Ammon's horn (tissue), 1 donor: ENCODE measurements at regions not wholly inside any gene's neighbourhood (a gene's known extent, or its start where the extent isn't known, plus 50 kb on each side); places are given as distances from the start of the nearest gene placed in this dataset.

ENCODE experiments used
- DNase-seq: peaks from one replicate; pipeline ENCODE4 v3.0.0-alpha.2; 2016; ENCODE audit warnings: low spot score

DNA sequence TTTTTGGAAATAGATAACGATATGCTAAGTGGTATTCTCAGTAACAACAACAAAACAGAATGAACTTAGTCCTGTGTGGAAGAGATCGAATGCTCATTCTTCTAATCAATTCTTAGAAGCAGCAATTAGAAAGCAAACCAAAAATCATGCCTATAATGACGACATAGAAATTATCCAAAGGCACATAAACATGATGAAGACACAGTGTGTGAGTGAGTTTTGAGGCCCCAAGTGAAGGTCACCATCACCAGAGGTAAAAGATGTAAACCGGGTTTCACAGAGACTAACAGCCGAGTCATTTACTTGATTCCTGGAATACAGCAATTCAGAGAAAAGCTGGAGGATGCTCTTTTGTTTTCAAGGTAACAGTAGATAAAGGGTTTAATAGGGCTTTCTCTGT, 509.2 kb downstream of the TDRD15 start:
- no peak for DNase-seq

DNA sequence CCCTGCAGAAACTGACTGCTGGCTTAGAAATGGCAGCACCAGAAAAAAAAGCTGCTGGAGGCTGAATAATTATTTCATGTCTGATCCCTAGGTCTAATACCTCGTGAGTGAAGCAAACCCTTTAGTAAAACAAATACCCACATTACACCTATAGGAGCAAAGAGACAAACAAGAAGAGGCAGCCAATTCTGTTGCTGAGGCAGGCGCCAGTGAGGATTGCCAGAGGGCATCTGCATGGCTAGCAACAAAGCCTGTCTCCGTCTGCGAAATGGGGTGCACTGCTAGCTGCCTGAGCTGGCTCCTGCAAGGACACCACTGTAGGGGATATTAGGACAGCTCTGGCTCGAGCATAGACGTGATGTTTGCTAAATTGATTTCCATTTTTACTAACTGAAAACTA, 509.7 kb downstream of the TDRD15 start:
- no peak for DNase-seq

DNA sequence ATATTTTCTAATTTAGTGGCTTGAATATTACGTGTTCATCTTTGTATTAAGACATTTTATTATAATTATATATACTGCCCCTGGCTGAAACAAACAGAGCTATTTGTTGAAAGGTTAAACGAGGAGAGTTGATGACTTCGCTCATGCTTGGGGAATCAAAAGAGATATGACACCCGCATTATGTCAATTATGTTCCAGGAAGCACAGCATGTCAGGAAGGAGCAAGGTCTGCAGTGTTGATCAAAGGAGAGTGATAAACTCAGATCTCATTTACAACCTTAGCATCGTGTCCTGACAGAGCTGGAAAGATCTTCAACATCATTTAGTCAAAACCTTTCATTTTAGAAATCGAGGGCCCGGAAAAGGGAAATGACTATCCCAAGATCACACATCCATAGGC, 510.1 kb downstream of the TDRD15 start:
- DNase-seq: no peak

DNA sequence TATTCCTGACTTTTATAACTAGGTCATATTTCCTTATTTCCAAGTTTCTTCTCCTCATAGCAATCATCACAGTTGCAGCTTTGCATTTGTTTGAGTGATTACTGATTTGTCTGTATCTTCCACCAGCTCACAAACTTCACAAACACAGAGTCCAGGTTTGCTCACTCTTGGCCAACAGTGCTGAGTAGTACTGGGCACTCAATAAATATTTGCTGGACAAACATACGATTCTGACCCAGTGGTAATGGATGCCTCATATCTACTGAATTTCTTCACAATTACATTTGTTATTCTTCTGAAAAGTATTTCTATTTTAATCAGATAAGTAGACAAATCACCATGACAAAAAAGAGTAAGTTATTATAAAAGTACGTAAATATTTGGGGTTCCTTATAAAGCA, 516.3 kb downstream of the TDRD15 start:
- no peak for DNase-seq

DNA sequence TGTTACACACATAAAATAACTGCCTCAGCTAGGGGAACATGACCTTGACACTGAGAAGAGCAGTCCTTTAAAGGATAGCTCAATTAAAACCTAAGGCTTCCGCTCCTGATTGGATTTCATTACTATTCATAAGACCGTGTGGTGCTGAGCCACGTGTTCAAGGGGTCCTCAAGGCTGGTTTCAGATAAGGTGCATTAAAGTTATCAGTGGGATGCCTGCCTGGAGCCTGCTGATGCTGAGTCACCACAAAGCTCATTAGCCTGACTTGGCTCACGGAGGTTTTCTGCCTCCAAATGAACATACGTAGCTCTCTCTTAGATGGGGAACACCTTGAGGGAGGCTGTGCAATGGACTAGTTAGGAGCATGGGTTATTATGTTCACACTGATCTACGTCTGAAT, 518.9 kb downstream of the TDRD15 start:
- DNase-seq: no peak

DNA sequence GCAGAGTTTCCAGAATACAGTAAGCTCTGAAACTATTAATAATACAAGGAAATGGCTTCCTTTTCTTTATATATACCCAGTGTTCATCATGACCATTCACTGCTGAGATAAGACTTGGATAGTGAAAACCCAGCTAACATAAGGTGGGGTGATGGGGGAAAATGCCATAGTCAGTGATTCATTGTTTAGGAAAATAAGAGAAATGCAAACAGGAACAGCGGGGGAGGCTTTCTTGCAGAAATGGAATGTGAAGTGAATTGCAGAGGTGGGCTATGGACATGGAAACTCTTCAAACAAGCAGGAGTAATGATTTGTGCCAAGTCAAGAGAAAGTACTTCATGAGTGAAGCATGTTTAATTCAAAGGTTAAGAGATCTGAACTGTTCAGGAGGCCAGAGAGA, 519.4 kb downstream of the TDRD15 start:
- no peak for DNase-seq

DNA sequence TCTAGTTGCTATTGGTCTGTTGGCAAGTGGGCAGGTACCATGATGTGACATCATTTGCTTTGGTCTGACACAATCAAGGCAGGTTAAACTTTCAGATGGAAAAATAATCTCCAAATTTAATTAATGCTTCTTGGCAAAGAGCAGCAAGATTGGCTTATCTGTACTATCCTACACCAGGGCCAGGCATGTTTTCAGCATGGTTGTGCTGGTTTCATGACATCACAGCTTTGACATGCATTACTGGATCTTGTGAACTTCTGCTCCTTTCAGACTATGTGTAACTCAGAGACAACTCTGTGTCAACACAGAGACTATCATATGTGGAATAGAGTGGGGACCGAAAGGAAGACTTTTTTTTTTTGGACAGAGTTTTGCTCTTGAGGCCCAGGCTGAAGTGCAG, 520.5 kb downstream of the TDRD15 start:
- DNase-seq: no peak

DNA sequence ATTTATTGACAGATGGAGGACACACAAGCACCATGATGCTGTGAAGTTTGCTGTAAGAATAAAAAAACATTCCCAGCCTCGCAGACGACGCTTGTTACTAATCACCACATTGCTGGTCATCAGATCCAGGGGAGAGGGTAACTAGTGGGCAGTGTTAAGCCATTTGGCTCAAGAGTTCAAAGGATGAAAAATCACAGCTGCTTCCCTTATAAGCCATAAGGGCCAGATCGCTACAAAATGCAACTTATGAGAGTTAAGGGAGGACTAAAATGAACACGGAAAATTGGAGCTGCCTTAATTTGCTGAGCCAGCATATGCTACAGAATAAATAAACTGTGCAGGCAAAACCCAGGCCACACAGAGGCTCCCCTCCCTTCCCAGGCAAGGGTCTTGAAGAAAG, 522.6 kb downstream of the TDRD15 start:
- DNase-seq: no peak

DNA sequence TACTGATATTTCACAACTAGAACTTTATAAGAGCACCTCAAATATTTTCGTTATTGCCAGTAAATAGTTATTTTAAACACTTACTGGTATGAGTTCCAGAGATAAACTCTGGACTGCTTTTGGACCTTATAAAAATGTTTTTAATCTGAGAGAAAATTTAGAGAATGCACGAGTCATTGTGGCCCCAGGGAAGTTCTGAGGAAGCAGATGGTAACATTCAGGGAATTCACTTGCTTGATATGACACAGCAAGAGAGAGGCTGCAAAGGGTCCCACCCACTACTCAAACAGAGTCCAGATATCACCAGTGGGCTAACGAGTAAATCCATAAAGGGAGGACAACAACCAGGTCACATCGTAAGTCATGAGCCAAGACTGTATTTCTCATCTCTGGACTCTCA, 526.8 kb downstream of the TDRD15 start:
- DNase-seq: no peak

DNA sequence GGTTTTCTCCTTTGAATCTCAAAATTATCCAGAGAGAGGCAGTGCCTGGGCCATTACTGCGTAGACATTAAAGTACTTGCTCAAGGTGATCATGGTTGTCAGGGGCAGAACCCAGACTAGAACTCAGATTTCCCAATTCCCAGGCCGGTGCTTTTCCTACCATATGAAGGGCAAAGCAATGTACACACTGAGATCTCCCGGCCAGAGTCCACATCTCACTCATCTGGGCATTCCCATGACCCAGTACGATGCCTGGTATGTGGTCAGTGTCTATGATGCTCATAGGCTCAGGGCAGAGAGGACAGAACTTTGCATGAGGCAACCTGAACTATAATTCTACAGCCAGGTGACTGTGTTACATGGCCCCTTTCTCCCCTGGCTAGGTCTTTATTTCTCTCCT, 531.4 kb downstream of the TDRD15 start:
- DNase-seq: no peak

DNA sequence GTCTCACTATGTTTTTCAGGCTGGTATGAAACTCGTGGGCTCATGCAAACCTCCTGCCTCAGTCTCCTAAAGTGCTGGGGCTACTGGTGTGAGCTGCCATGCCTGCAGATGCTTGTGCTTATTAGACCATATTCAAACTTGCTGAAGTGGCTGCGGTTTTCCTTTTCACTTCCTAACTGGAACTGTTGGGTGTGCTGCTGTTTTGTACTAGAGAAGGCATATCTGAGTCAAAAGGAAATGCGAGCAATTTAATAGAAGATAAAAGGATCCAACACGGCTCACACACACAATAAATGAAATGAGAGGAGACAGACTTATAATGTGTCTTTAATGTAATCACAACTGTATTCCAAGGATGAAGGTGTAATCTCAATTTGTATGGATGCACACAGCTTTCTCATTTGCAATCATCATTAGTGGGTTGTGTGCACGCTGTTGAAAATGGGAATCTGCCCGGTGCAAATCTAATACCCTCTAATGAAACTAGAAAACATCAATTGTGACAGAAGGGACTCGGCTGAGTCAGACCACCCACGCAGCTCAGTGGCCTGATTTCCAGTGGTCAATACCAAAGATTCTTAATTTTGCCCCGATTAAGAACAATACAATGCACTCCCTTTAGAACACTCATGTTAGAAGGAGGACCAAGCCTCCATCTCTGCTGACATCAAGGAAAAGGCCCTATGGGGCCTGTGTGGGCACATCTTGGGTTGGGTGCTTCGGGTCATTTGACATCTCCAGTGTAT, 532.7 kb downstream of the TDRD15 start:
- no peak for DNase-seq

DNA sequence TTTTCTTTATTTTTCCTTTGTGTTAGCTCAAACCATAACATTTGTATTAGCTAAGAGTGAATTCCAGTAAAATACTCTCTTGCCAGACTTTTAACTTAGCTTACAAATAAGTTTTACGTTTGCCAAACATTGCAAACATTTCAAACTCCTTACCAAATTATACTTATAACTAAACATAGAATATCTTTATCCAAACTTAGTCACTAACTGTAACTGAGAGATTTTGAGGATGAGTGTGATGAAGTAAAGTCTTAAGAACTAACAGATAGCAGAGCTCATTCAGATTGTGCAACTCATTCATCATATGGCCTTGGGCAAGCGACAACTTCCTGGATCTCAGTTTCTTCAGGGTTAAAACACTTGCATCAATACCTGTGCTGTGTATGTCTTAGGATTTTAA, 533.7 kb downstream of the TDRD15 start:
- DNase-seq: no peak

DNA sequence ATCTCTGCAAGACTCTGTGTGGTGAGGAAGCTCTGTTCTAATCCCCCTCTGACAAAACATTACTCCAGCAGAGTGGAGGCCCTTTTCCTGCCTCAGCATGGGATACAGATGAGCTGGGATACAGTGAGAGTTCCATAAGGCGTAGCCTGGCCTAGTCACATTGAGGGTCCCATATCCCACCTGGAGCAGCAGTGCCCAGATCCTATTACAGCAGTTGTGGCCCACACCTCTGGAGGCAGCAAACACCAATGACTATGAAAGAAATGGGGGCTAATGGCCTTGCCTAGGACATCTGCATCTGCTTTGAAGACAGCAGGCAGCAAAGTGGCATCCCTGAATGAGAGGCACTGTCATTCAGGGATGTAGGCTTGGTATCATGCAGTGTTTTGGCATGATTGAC, 534.5 kb downstream of the TDRD15 start:
- no peak for DNase-seq

DNA sequence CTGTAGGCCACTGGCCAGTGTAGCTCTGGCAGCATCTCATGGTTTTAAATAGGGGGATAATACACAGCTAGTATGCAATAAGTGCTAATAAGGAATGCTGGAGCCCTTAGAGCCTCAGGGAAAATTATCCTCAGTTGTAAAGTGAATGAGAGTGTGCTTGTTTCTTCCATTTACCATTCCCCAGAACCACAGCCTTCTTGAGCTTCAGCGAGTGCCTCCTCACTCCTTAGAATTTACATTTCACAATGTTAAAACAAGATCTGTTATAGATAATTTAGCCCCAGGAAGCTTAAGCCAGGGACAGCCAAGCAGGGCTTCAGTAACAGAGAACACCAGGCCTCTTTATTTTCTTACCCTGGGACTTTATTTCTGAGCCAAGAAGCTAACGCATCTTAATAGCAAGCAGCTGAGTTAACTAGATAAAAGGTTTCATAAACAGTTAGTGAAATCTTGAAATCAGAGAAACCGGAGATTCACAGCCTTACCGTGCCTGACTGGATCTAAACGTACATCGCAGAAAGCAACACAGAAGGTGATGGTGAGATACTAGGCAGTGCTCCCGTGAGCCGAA, 535.2 kb downstream of the TDRD15 start:
- no peak for DNase-seq

DNA sequence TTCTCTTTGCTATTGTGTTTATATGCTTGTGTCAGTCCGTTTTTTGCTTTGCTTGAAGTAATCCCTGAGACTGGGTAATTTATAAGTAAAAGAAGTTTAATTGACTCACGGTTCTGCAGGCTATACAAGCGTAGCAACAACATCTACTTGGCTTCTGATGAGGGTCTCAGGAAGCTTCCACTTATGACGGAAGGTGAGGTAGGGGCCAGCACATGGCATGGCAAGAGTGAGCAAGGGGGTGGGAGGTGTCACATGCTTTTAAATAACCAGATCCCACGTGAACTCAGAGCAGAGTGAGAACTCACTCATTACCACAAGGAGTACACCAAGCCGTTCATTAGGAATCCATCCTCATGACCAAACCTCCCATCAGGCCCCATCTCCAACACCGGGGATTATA, 540.3 kb downstream of the TDRD15 start:
- no peak for DNase-seq

DNA sequence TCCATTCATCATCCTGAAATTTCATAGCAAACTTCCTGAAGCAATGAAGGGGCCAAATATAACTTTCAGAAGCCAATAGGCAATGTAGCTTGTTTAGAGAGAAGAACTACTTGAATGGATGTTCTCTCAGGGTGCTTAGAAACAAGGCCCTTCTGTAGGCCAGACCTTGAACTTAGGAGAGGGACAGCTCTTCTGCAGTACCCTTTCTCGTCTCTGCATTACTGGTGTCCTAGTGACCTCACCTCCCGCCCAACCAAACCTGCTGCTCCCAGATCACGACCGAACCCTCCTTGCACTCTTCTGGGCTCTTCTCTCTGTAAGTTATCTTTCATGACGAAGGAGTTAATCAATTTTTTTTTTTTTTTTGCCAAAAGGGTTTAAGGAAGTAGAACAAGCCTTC, 543.9 kb downstream of the TDRD15 start:
- no peak for DNase-seq

DNA sequence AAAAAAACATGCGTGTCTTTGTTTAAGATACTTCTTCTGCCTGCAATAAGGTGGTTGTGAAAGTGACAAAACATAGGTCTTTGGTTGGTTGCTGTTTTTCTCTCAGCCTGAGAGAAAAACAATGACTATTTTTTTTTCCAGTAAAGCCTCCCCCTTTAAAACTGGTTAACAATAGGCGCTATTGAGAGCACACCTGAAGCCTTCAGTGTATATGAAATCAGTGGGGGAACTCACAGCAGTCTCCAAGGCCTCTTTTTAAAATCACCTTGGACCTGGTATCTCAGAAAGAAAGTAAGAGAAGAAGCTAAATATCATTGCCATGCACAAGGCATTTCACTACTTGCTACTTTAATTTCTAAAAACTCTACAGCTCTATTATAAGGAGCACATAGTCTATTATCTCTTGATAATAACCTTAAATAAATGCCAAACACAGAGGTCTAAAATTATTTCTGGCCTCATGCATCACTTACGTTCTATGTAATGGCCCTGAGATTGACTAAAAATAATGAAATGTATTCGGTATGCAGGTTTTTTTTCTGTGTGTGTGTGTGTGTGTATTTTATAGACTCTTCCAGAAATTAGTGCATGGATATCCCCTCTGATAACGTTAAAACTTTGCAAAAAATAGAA, 544.4 kb downstream of the TDRD15 start:
- DNase-seq: no peak

DNA sequence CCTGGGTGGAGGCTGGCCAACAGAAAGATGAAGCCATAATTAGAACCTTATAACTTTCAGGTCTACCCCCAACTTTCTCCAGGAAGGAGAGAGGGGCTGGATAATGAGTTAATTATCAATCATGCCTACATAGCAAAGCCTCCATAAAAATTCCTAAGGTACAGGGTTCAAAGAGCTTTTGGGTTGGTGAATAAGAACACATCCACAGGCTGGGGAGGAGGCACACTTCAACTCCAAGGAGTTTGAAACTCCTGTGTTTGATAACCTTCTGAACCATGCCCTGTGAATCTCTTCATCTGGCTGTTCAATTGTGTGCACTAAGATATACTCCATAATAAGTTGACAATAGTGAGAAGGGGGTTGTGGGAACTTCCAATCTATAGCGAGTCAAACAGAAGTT, 552.3 kb downstream of the TDRD15 start:
- DNase-seq: no peak

DNA sequence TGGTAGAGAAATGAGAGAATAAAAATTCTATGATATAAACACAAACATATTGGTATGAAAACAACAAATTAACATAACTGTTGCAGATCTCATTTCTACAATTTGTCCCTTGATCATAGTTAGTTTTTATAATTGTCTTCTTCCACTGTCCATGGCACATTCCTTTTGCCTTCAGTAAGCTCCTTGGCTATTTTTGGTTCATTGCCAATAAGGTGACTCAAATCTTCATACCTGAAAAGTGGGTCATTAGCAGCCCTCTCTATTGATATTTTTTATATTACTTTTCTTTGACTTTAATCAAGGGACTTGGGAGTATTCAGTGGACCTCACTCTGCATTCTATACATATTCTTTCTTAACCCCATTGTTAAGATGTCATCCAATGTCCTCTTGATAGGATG, 552.9 kb downstream of the TDRD15 start:
- DNase-seq: no peak

DNA sequence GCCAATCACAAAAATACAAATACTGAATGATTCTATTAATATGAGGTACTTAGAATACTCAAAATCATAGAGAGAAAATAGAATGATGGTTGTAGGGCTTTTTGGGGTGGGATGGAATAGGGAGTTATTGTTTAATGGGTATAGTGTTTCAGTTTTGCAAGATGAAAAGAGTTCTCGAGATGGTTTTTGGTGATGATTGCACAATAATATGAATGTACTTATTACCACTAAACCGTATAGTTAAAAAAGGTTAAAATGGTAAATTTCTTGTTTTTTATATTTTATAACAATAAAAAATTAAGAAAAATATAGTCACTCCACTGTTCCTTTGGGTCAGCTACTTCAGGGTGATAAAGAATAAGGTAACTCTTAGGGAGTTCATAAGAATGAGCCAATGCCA, 560.1 kb downstream of the TDRD15 start:
- DNase-seq: no peak

DNA sequence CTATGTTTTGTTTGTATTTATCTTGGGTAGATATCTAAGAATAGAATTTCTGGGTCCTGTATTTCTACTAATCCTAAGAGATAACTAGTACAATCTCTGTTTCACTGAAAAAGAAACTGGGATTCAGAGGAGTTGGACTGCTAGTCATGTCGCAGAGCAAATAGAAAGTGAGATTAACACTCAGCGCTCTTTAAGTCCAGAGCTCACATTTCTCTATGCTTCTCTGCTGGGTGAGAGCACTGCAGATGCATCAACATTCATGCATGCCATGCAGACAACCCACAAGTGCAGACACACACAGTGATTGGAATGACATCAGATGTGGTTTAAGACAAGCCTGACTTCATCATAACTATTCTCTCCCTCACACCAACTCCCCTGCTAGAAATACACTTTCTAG, 563.8 kb downstream of the TDRD15 start:
- no peak for DNase-seq

DNA sequence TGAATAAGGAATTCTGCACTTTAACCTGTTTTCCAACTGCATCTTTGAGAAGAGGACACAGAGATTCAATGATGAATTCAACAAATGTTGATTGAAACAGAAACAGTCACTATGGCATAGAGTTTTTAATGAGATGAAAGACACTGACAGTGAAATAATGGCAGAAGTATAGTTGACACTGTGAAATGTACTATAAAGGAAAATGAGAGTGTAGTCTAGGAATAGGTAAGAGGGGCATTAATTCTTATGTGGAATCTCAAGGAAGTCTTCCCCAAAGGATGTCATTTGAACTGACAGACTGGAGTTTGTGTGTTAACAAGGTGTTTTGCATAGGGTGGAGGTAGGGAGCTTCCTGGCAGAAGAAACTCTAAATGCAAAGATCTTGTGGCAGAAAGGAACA, 566.2 kb downstream of the TDRD15 start:
- no peak for DNase-seq

DNA sequence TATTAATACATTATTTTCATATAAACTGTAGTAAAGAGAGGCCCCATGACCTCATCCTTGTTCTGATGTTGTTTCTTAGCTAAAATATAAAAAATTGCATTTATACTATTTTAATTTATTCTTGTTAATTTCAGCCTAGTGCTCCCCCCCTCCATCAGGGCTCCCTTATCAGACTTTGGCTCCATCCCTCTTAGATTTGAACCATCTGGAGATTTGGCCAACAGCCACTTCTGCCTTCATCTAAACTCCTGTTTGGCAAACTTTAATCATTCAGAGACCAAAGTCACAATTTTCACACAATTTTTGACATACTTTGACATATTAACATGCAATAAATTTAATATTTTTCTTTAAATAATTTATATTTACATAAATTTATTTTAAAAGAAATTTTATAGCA, 569.3 kb downstream of the TDRD15 start:
- DNase-seq: peak; percentile 6
